HL-60 (cell line): ENCODE measurements at regions not wholly inside any gene's neighbourhood (a gene's known extent, or its start where the extent isn't known, plus 50 kb on each side); places are given as distances from the start of the nearest gene placed in this dataset.

Experiments used
- DNase-seq, 2 experiments: peaks; one replicate each; pipeline ENCODE4 v3.0.0-alpha.2; 2010 to 2020; ENCODE audit warnings: low read depth in 1 of 2, low spot score in 1 of 2
- H3K27ac ChIP-seq: fragments of 250-450 bp; sonication (Bioruptor Pico); replicated peaks from 2 replicates; pipeline ENCODE4 v1.5.1; 2020; ENCODE audit warnings: mild to moderate bottlenecking, moderate library complexity
- H3K27me3 ChIP-seq: fragments of 250-450 bp; sonication (Bioruptor Pico); 2 replicates; pipeline ENCODE4 v1.5.1; 2021; ENCODE audit warnings: mild to moderate bottlenecking, moderate library complexity; ENCODE audit not compliant: insufficient read depth, poor library complexity, severe bottlenecking
- H3K4me3 ChIP-seq: replicated peaks from 2 replicates; pipeline ENCODE4 v1.5.1; 2011; ENCODE audit warnings: mild to moderate bottlenecking, control low read depth, low read length; ENCODE audit not compliant: insufficient read depth
- GABPA ChIP-seq: IDR thresholded peaks from 2 replicates; pipeline ENCODE4 v1.6.1; 2012; ENCODE audit warnings: low read depth
- POLR2AphosphoS5 ChIP-seq: IDR thresholded peaks from 2 replicates; pipeline ENCODE4 v1.6.1; 2012; ENCODE audit warnings: low read depth
- SPI1 ChIP-seq: IDR thresholded peaks from 2 replicates; pipeline ENCODE4 v1.6.1; 2012; ENCODE audit warnings: low read depth, mild to moderate bottlenecking, borderline replicate concordance
- TF ChIP-seq, protein P1 (sequence below): IDR thresholded peaks from 2 replicates; pipeline ENCODE4 v1.6.1; 2012; ENCODE audit warnings: low read depth; ENCODE audit not compliant: insufficient replicate concordance
- TF ChIP-seq, protein P2 (sequence below): IDR thresholded peaks from one replicate; pipeline ENCODE4 v1.5.1; 2011; ENCODE audit warnings: low read length, control low read depth, inconsistent platforms; ENCODE audit not compliant: insufficient read depth

DNA sequence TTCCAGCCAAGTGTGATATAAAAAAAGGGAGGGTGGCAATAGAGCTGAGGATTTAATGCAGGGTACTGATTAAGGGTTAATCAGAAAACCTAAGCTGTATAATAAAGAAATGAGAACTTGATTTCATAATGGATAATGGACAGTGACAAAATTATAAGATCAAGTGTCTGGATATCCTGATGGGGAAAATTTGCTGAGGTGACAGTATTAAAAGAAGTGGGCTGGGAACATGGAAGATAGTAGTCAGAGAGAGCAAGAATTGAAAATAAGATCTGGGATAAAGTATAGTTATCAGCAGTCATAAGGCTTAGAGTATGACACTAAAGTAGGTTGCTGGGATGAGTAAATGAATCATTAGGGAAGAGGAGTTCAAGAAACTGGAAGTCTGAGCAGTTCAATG is 627.3 kb upstream of the RGS18 start:
- no peaks in the 10 kb centered on the region for H3K27me3 ChIP-seq
- no peak overlapping the region for H3K27ac ChIP-seq
- no peak for DNase-seq
- no peak overlapping the region for H3K4me3 ChIP-seq
- TF ChIP-seq GABPA: no peak
- TF ChIP-seq SPI1: no peak
- TF ChIP-seq, protein P1, sequence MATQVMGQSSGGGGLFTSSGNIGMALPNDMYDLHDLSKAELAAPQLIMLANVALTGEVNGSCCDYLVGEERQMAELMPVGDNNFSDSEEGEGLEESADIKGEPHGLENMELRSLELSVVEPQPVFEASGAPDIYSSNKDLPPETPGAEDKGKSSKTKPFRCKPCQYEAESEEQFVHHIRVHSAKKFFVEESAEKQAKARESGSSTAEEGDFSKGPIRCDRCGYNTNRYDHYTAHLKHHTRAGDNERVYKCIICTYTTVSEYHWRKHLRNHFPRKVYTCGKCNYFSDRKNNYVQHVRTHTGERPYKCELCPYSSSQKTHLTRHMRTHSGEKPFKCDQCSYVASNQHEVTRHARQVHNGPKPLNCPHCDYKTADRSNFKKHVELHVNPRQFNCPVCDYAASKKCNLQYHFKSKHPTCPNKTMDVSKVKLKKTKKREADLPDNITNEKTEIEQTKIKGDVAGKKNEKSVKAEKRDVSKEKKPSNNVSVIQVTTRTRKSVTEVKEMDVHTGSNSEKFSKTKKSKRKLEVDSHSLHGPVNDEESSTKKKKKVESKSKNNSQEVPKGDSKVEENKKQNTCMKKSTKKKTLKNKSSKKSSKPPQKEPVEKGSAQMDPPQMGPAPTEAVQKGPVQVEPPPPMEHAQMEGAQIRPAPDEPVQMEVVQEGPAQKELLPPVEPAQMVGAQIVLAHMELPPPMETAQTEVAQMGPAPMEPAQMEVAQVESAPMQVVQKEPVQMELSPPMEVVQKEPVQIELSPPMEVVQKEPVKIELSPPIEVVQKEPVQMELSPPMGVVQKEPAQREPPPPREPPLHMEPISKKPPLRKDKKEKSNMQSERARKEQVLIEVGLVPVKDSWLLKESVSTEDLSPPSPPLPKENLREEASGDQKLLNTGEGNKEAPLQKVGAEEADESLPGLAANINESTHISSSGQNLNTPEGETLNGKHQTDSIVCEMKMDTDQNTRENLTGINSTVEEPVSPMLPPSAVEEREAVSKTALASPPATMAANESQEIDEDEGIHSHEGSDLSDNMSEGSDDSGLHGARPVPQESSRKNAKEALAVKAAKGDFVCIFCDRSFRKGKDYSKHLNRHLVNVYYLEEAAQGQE: no peak
- no peak for TF ChIP-seq POLR2AphosphoS5
- TF ChIP-seq, protein P2, sequence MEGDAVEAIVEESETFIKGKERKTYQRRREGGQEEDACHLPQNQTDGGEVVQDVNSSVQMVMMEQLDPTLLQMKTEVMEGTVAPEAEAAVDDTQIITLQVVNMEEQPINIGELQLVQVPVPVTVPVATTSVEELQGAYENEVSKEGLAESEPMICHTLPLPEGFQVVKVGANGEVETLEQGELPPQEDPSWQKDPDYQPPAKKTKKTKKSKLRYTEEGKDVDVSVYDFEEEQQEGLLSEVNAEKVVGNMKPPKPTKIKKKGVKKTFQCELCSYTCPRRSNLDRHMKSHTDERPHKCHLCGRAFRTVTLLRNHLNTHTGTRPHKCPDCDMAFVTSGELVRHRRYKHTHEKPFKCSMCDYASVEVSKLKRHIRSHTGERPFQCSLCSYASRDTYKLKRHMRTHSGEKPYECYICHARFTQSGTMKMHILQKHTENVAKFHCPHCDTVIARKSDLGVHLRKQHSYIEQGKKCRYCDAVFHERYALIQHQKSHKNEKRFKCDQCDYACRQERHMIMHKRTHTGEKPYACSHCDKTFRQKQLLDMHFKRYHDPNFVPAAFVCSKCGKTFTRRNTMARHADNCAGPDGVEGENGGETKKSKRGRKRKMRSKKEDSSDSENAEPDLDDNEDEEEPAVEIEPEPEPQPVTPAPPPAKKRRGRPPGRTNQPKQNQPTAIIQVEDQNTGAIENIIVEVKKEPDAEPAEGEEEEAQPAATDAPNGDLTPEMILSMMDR: no peak

DNA sequence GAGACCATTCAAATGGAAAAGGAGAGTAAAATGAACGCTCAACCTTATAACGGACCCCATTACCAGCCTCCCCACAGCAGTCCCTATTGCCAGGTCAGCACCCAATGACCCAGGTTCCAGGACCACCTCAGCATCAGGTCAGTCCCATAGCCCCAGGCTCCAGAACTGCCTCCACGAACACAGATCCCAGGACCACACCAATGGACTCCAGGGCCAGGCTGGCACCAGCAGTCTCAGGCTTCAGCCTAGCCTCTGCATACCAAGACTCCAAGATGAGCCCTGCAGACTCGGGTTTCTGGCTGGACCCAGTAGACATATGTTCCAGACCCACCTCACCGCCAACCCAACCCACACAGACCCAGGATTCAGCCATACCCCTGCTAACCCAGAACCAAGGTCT is 625.0 kb upstream of the RGS18 start:
- no peak for DNase-seq
- Histone ChIP-seq H3K4me3 (no peak overlapping the region), H3K27me3 (no peaks in the 10 kb centered on the region), H3K27ac (no peak overlapping the region)
- TF ChIP-seq, protein P2: no peak
- TF ChIP-seq GABPA (no peak), SPI1 (no peak), POLR2AphosphoS5 (no peak)
- TF ChIP-seq, protein P1: no peak

DNA sequence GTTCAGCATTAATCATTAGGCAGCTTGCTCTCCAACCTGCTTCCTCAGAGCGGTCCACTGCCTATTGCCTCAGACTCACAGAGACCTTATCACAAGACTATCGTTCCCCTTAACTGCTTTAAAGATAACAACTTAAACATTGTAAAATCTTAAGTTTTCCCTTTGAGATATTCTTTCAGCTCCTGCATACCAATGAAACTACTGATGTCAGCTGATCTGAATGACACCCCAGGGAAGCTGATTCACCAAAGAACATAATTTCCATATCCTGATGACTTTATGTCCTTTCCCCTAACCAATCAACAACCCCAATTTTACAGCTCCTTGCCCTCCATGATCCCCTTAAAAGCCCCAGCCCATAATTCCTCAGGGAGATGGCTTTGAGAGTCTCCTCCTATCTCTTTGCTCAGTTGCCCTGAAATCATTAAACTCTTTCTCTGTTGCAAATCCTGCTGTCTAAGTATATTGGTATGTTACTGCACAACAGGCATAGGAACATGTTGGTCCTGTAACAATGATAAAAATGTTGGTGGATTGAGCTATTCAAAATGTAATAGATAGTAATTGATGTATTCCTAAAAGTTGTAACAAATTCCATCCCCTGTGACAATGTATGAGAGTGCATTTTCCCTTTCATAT is 621.4 kb upstream of the RGS18 start:
- H3K27me3 ChIP-seq: no peaks in the 10 kb centered on the region
- TF ChIP-seq SPI1 (no peak), GABPA (no peak), POLR2AphosphoS5 (no peak)
- TF ChIP-seq, protein P1: no peak
- TF ChIP-seq, protein P2: no peak
- no peak for DNase-seq
- H3K4me3 ChIP-seq: no peak overlapping the region
- no peak overlapping the region for H3K27ac ChIP-seq
